Neutrophil (primary cell): ENCODE measurements at regions not wholly inside any gene's neighbourhood (a gene's known extent, or its start where the extent isn't known, plus 50 kb on each side); places are given as distances from the start of the nearest gene placed in this dataset.

Source experiments
- H3K27ac ChIP-seq: fragments of 200-600 bp; sonication (generic); 2 replicates; pipeline ENCODE4 v1.5.1; 2016; ENCODE audit warnings: mild to moderate bottlenecking, moderate library complexity
- H3K27me3 ChIP-seq: fragments of 200-600 bp; sonication (generic); 2 replicates; pipeline ENCODE4 v1.6.0; 2016; ENCODE audit warnings: mild to moderate bottlenecking
- H3K36me3 ChIP-seq: fragments of 200-600 bp; sonication (generic); 2 replicates; pipeline ENCODE4 v1.5.1; 2017
- H3K4me1 ChIP-seq, 2 experiments: fragments of 200-600 bp in 1 of 2; sonication (generic) in 1 of 2; 1 replicate in 1 of 2; 2 replicates in 1 of 2; pipeline versions ENCODE4 v1.5.1 to v1.6.1; 2013 to 2016; ENCODE audit warnings: low read depth in 1 of 2, low read length in 1 of 2, mild to moderate bottlenecking in 1 of 2, moderate library complexity in 1 of 2; ENCODE audit not compliant: control insufficient read depth in 1 of 2, insufficient read depth in 1 of 2
- H3K4me3 ChIP-seq, 2 experiments: fragments of 200-600 bp in 1 of 2; sonication (generic) in 1 of 2; 1 replicate in 1 of 2; 2 replicates in 1 of 2; pipeline ENCODE4 v1.5.1; 2013 to 2016; ENCODE audit warnings: low read depth in 1 of 2, low read length in 1 of 2, mild to moderate bottlenecking in 1 of 2, moderate library complexity in 1 of 2
- H3K9me3 ChIP-seq: fragments of 200-600 bp; sonication (generic); 2 replicates; pipeline ENCODE4 v1.5.1; 2016
- TF ChIP-seq, protein P1 (sequence below): fragments of 200-600 bp; sonication (generic); IDR thresholded peaks from 2 replicates; pipeline ENCODE4 v1.5.1; 2016; ENCODE audit warnings: antibody characterized with exemption

- Histone ChIP-seq H3K27me3 (no peaks in the 10 kb centered on the region), H3K36me3 (no peaks in the 10 kb centered on the region), H3K9me3 (no peaks in the 10 kb centered on the region), H3K4me3 (no peak overlapping the region), H3K4me1 (no peaks in the 10 kb centered on the region), H3K27ac (no peak overlapping the region)
- TF ChIP-seq, protein P1, sequence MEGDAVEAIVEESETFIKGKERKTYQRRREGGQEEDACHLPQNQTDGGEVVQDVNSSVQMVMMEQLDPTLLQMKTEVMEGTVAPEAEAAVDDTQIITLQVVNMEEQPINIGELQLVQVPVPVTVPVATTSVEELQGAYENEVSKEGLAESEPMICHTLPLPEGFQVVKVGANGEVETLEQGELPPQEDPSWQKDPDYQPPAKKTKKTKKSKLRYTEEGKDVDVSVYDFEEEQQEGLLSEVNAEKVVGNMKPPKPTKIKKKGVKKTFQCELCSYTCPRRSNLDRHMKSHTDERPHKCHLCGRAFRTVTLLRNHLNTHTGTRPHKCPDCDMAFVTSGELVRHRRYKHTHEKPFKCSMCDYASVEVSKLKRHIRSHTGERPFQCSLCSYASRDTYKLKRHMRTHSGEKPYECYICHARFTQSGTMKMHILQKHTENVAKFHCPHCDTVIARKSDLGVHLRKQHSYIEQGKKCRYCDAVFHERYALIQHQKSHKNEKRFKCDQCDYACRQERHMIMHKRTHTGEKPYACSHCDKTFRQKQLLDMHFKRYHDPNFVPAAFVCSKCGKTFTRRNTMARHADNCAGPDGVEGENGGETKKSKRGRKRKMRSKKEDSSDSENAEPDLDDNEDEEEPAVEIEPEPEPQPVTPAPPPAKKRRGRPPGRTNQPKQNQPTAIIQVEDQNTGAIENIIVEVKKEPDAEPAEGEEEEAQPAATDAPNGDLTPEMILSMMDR, result no peak
Observed at GRCh38 chr3:20400281-20400680, 214.3 kb upstream of the SGO1 start.

DNA sequence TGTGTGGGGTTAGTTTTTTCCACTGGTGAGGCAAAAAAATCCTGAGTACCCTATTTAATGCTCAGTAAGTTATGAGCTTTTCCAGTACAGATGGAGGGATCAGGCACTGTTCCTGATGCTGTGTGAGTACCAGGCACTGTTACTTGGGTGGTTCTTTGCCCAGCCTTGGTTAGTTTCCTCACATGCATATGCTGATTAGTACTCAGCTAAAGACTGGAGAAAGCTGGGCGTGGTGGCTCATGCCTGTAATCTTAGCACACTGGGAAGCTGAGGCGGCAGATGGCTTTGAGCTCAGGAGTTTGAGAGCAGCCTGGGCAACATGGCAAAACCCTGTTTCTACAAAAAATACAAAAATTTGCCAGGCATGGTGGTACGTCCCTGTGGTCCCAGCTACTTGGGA lies 210.3 kb upstream of the SGO1 start:
- TF ChIP-seq, protein P1, result no peak
- no peak overlapping the region for H3K27ac ChIP-seq

DNA sequence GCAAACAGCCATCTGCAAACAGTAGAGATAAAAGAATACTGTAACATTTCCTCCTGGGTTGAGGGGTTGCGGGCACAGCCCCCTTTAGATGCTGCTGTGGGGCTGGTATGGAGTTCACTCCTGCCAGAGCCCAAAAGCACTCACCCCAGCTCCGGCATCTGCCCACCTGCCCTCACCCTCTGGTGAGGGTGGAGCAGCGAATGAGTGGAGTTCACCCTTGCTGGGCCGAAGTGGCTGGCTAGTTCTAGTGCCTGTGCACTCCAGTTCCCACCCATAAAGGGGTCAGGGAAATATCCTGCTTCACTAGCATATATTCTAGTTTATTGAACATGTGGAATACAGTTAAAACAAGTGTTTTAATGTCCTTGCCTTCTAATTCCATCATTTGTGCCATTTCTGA lies 209.7 kb upstream of the SGO1 start:
- H3K4me3 ChIP-seq, result no peak overlapping the region
- H3K36me3 ChIP-seq, result no peaks in the 10 kb centered on the region
- no peak overlapping the region for H3K27ac ChIP-seq
- H3K4me1 ChIP-seq, result no peaks in the 10 kb centered on the region
- H3K27me3 ChIP-seq, result no peaks in the 10 kb centered on the region
- no peaks in the 10 kb centered on the region for H3K9me3 ChIP-seq
- TF ChIP-seq, protein P1, result no peak

More for the DNA sequence above, 210.3 kb upstream of the SGO1 start:
- H3K4me1 ChIP-seq, result no peaks in the 10 kb centered on the region
- H3K9me3 ChIP-seq, result no peaks in the 10 kb centered on the region
- H3K4me3 ChIP-seq, result no peak overlapping the region
- H3K27me3 ChIP-seq, result no peaks in the 10 kb centered on the region
- H3K36me3 ChIP-seq, result no peaks in the 10 kb centered on the region

- no peak overlapping the region for H3K4me3 ChIP-seq
- H3K4me1 ChIP-seq, result no peaks in the 10 kb centered on the region
Observed at GRCh38 chr3:20394243-20394642, 208.2 kb upstream of the SGO1 start.

DNA sequence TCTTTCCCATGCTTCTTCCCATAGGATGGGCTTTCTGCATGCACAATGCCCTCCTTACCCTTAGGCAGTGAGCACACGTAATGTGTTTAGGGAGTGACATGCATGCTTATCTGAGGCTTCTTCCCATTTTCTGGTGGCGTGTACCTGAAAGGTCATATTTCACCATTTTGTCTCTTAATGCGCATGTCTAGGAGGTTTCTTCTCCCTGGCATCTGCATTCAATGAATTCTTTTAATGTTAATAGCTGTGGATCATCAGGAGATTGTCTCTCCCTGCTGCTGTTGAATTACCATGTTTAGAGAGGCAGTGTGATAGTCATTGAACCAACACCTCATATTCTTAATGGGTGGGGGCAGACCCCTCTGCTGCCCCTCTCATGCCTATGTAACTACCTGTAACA lies 205.6 kb upstream of the SGO1 start:
- H3K9me3 ChIP-seq, result no peaks in the 10 kb centered on the region
- no peaks in the 10 kb centered on the region for H3K4me1 ChIP-seq
- H3K27ac ChIP-seq, result no peak overlapping the region
- no peak overlapping the region for H3K4me3 ChIP-seq
- TF ChIP-seq, protein P1, result no peak
- H3K27me3 ChIP-seq, result no peaks in the 10 kb centered on the region
- no peaks in the 10 kb centered on the region for H3K36me3 ChIP-seq

More at GRCh38 chr3:20394243-20394642, 208.2 kb upstream of the SGO1 start:
- no peak overlapping the region for H3K27ac ChIP-seq
- H3K9me3 ChIP-seq, result no peaks in the 10 kb centered on the region
- TF ChIP-seq, protein P1, result no peak
- no peaks in the 10 kb centered on the region for H3K36me3 ChIP-seq
- no peaks in the 10 kb centered on the region for H3K27me3 ChIP-seq

GRCh38 chr3:20388971-20389370 lies 203.0 kb upstream of the SGO1 start:
- TF ChIP-seq, protein P1, result no peak
- H3K9me3 ChIP-seq, result no peaks in the 10 kb centered on the region
- no peak overlapping the region for H3K4me3 ChIP-seq
- no peak overlapping the region for H3K27ac ChIP-seq
- no peaks in the 10 kb centered on the region for H3K36me3 ChIP-seq
- no peaks in the 10 kb centered on the region for H3K4me1 ChIP-seq
- no peaks in the 10 kb centered on the region for H3K27me3 ChIP-seq
